ENCODE measurements at regions not wholly inside any gene's neighbourhood (a gene's known extent, or its start where the extent isn't known, plus 50 kb on each side); places are given as distances from the start of the nearest gene placed in this dataset.

- Histone ChIP-seq H3K56ac (ENCODE audit: insufficient read length, low read depth, low read length) (no peak overlapping the region), H2BK12ac (ENCODE audit: insufficient read length, low read depth, low read length) (no peak overlapping the region), H2AFZ (ENCODE audit: low read length) (no peak overlapping the region), H3K27me3 (ENCODE audit: insufficient read depth, low read length) (no peaks in the 10 kb centered on the region), H4K91ac (ENCODE audit: insufficient read length, low read depth, low read length) (no peak overlapping the region), H3K9ac (ENCODE audit: extremely low read depth, insufficient read length, low read length) (no peak overlapping the region), H3K14ac (ENCODE audit: insufficient read depth, low read length) (no peak overlapping the region), H3K79me2 (ENCODE audit: insufficient read depth, low read length) (no peaks in the 10 kb centered on the region), H3T11ph (ENCODE audit: low read length) (no peak overlapping the region), H3K9me3 (ENCODE audit: control insufficient read depth, low read depth, low read length) (no peaks in the 10 kb centered on the region), H4K8ac (replicated peaks; ENCODE audit: insufficient read length, low read depth, low read length) (no peak overlapping the region), H3K4me2 (ENCODE audit: insufficient read depth, insufficient read length, low read length) (no peak overlapping the region), H3K79me1 (ENCODE audit: insufficient read depth, low read depth, low read length, poor library complexity, severe bottlenecking) (no peaks in the 10 kb centered on the region), H3K4ac (ENCODE audit: low read depth, low read length) (no peak overlapping the region), H3K4me1 (ENCODE audit: insufficient read depth, low read length) (no peaks in the 10 kb centered on the region), H4K5ac (ENCODE audit: insufficient read length, low read depth, low read length) (no peak overlapping the region), H2BK5ac (ENCODE audit: insufficient read length, low read length) (no peak overlapping the region), H4K20me1 (ENCODE audit: control insufficient read depth, insufficient read depth, insufficient read length) (no peaks in the 10 kb centered on the region), H2BK15ac (ENCODE audit: low read depth, low read length) (no peak overlapping the region), H2AK5ac (ENCODE audit: insufficient read length, low read length) (no peak overlapping the region), H3K23me2 (ENCODE audit: insufficient read length, low read depth, low read length, poor library complexity, severe bottlenecking) (no peaks in the 10 kb centered on the region), H3K18ac (ENCODE audit: insufficient read length, low read depth, low read length) (no peak overlapping the region), H2BK20ac (ENCODE audit: low read depth, low read length, poor library complexity, severe bottlenecking) (no peak overlapping the region), H3K23ac (ENCODE audit: insufficient read length, low read depth, low read length) (no peak overlapping the region), H2BK120ac (ENCODE audit: low read depth, low read length, poor library complexity, severe bottlenecking) (no peak overlapping the region), H3K27ac (ENCODE audit: insufficient read length, low read depth, low read length) (no peak overlapping the region)
- Mint-ChIP-seq H3K36me3 (ENCODE audit: insufficient read depth in 1 of 3, low read depth in 3 of 3) (no peaks in the 10 kb centered on the region), H3K27me3 (ENCODE audit: low read depth) (no peaks in the 10 kb centered on the region; the same call in 1 of the 2 replicates), H3K27ac (no peak overlapping the region; a peak in 1 of 7 replicates), H3K9me3 (no peaks in the 10 kb centered on the region; a peak in 2 of 5 replicates), H3K4me1 (peaks cover 0 to 2% of the 10 kb centered on the region in 2 experiments; a peak in 2 of 4 replicates), H3K4me3 (no peak overlapping the region)
- no peak for TF ChIP-seq CTCF (conservative IDR thresholded peaks at IDR 0.05)
- DNase-seq = no peak
These were observed 198.4 kb downstream of the ZNF621 start for GRCh38 chr3:40723083-40723660.

All from H9 (cell line).